Mammary epithelial cell (primary cell): ENCODE measurements at regions not wholly inside any gene's neighbourhood (a gene's known extent, or its start where the extent isn't known, plus 50 kb on each side); places are given as distances from the start of the nearest gene placed in this dataset.

Experiments
- CTCF ChIP-seq, 2 donors: IDR thresholded peaks in 1 of 2; conservative IDR thresholded peaks in 1 of 2; 2 replicates each; pipeline ENCODE4 v1.5.1; 2011 to 2012; ENCODE audit warnings: inconsistent platforms in 2 of 2, low read length in 2 of 2, mild to moderate bottlenecking in 2 of 2, control low read depth in 1 of 2, low read depth in 1 of 2; ENCODE audit not compliant: insufficient read depth in 1 of 2; ENCODE audit errors: extremely low read depth in 1 of 2
- EZH2 ChIP-seq: IDR thresholded peaks from 2 replicates; pipeline ENCODE4 v1.6.1; 2012; ENCODE audit warnings: low read length, inconsistent platforms, borderline replicate concordance

DNA sequence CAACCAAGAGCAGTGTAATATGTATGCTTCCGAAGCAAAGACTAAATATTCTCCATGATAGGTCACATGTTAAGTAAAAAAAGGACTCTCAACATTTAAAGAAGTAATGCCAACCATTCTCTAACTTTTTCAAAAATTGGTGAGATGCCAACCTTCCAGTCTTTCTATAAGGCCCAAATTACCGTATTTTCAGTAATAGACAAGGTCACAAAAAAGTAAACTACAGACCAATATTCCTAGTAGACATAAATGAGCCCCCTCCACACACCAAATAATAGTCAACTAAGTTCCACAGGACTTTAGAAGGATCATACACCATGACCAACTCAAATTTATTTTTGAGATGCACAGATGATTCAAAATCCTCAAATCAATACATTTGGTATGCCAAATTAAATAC, 867.4 kb downstream of the TMEM121 start:
- TF ChIP-seq CTCF (conservative IDR thresholded peaks at IDR 0.05 in 1 of 2, IDR thresholded peaks at IDR 0.05 in 1 of 2; ENCODE audit: extremely low read depth in 1 of 2, insufficient read depth in 1 of 2, low read depth in 1 of 2, low read length in 2 of 2) (no peak), EZH2 (no peak)
